ENCODE measurements at regions not wholly inside any gene's neighbourhood (a gene's known extent, or its start where the extent isn't known, plus 50 kb on each side); places are given as distances from the start of the nearest gene placed in this dataset.
"Not testable (repeated sequence)": the region's sequence is repeated elsewhere in the genome, so short reads cannot be mapped to it uniquely, and the experiment has no call there.

- no peak for DNase-seq
- H3K27ac Mint-ChIP-seq = no peak overlapping the region
- CTCF ChIA-PET = no interaction called here
- no peaks in the 10 kb centered on the region for H3K9me3 Mint-ChIP-seq
- no peaks in the 10 kb centered on the region for H3K36me3 Mint-ChIP-seq
- no peak overlapping the region for H3K4me3 Mint-ChIP-seq
- H3K4me1 Mint-ChIP-seq = no peaks in the 10 kb centered on the region
- no peaks in the 10 kb centered on the region for H3K27me3 Mint-ChIP-seq
These were observed 68.5 kb downstream of the CDC14C start for GRCh38 chr7:48992816-48993215.

DNA sequence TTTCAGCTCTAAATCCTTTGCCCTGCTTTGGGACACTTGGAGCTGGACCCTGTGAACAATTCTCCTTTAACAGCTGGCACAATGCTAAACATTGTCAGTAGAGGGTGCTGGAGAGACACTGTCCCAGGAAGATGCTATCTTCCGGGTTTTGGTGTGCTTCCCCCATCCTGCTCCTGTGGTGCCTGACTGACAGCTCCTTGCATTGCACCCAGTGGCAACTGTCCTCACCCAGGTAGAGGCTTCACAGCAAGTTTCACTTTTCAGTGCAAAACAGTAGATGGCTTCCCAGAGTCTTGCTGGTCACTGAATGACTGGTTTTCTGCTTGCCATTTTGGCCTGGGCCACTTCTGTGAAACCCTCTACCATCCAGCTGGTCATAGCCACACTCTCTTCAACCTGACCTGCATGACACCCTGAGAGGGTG, 77.3 kb downstream of the CDC14C start:
- Mint-ChIP-seq H3K4me1 (no peaks in the 10 kb centered on the region), H3K4me3 (no peak overlapping the region), H3K27me3 (no peaks in the 10 kb centered on the region), H3K36me3 (no peaks in the 10 kb centered on the region), H3K27ac (no peak overlapping the region), H3K9me3 (peaks cover 14% of the 10 kb centered on the region)
- CTCF ChIA-PET = interaction anchor here (1.0 to 1.4 kb wide), 3 partner anchors 15 to 1466 kb away, joined by 3 to 4 read pairs (median 4); no protein-coding TSS in a partner anchor
- DNase-seq = no peak

- H3K27ac Mint-ChIP-seq = no peak overlapping the region
- no peaks in the 10 kb centered on the region for H3K36me3 Mint-ChIP-seq
- no peaks in the 10 kb centered on the region for H3K27me3 Mint-ChIP-seq
- DNase-seq = no peak
- CTCF ChIA-PET = no interaction called here
- no peak overlapping the region for H3K4me3 Mint-ChIP-seq
- no peaks in the 10 kb centered on the region for H3K4me1 Mint-ChIP-seq
- H3K9me3 Mint-ChIP-seq = peaks cover 15% of the 10 kb centered on the region
These were observed 86.4 kb downstream of the CDC14C start for GRCh38 chr7:49010717-49011116.

DNA sequence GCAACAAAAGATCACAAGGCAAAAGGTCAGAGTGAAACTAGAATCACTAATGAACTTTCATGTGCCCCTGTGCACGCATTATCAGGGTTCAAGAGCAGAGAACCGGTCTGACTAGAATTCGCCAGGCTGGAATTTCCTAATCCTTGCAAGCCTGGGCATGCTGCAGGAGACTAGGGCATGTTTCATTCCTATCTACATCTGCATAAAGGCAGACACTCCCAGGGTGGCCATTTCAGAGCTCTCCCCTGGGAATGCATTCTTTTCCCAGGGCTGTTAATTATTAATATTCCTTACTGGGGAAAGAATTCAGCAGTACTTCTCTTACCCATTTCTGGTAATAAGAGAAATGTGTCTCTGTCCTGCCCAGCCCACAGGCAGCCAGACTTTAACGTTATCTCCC, 90.5 kb downstream of the CDC14C start:
- peaks cover 10% of the 10 kb centered on the region for H3K9me3 Mint-ChIP-seq
- H3K27ac Mint-ChIP-seq = no peak overlapping the region
- no peak overlapping the region for H3K4me3 Mint-ChIP-seq
- H3K4me1 Mint-ChIP-seq = no peaks in the 10 kb centered on the region
- no peaks in the 10 kb centered on the region for H3K27me3 Mint-ChIP-seq
- no peak for DNase-seq
- no peaks in the 10 kb centered on the region for H3K36me3 Mint-ChIP-seq
- CTCF ChIA-PET = no interaction called here

DNA sequence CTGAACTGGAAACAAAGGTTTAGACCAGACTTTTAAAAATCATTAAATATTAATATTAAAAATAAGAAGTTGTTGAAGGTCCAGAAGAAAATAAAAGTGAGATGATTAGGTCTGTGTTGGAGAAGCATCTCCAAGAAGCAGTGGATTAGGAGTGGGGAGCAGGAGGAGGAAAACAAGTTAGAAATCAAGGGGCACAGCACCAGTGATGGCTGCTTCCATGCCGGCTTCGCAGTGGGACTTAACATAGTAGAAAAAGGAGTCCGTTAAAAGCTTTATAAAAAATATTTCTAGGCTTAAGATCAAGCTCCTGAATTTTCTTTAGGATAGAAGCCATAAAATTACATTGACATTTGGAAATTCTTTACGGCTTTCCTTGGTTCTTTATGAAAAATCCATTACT, 95.8 kb downstream of the CDC14C start:
- CTCF ChIA-PET = no interaction called here
- Mint-ChIP-seq H3K27ac (no peak overlapping the region), H3K4me1 (no peaks in the 10 kb centered on the region), H3K36me3 (no peaks in the 10 kb centered on the region), H3K27me3 (no peaks in the 10 kb centered on the region), H3K4me3 (no peak overlapping the region), H3K9me3 (peaks cover 10% of the 10 kb centered on the region)
- DNase-seq = no peak

GRCh38 chr7:49022448-49022847, 98.1 kb downstream of the CDC14C start:
- CTCF ChIA-PET = no interaction called here
- Mint-ChIP-seq H3K36me3 (no peaks in the 10 kb centered on the region), H3K4me3 (no peak overlapping the region), H3K9me3 (peaks cover 3% of the 10 kb centered on the region), H3K27me3 (no peaks in the 10 kb centered on the region), H3K27ac (no peak overlapping the region), H3K4me1 (no peaks in the 10 kb centered on the region)
- DNase-seq = no peak

- Mint-ChIP-seq H3K36me3 (no peaks in the 10 kb centered on the region), H3K4me1 (no peaks in the 10 kb centered on the region), H3K27me3 (no peaks in the 10 kb centered on the region), H3K4me3 (no peak overlapping the region), H3K27ac (no peak overlapping the region), H3K9me3 (peaks cover 5% of the 10 kb centered on the region)
- no peak for DNase-seq
- CTCF ChIA-PET = no interaction called here
These were observed 99.3 kb downstream of the CDC14C start for GRCh38 chr7:49023345-49024328.

DNA sequence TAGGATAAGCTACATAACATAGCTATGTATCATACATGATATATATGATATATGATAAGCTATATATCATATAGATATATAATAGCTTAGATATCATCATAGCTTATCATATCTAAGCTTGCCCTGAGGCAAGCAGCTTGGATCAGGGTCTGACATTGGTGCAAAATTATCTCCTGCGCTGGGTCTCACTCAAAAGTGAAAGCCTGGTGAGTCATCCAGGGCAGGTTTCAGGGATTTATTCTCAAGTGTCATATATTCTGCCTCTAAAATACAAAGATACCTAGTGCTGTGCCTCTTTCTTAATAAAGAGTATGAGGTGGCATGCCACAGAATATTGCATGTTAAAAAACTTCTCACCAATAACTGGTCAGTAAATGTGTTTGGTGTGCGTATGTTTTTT, 105.9 kb downstream of the CDC14C start:
- H3K4me1 Mint-ChIP-seq = no peaks in the 10 kb centered on the region
- no peak overlapping the region for H3K27ac Mint-ChIP-seq
- CTCF ChIA-PET = no interaction called here
- H3K4me3 Mint-ChIP-seq = no peak overlapping the region
- H3K36me3 Mint-ChIP-seq = no peaks in the 10 kb centered on the region
- no peaks in the 10 kb centered on the region for H3K27me3 Mint-ChIP-seq
- DNase-seq = no peak
- H3K9me3 Mint-ChIP-seq = peaks cover 2% of the 10 kb centered on the region

- H3K4me1 Mint-ChIP-seq, CTCF ChIA-PET, H3K9me3 Mint-ChIP-seq, H3K4me3 Mint-ChIP-seq, H3K27ac Mint-ChIP-seq, DNase-seq, H3K36me3 Mint-ChIP-seq, H3K27me3 Mint-ChIP-seq: not testable (repeated sequence)
These were observed 108.8 kb downstream of the CDC14C start for GRCh38 chr7:49033140-49033539.

GRCh38 chr7:49037346-49038210, 113.2 kb downstream of the CDC14C start:
- H3K36me3 Mint-ChIP-seq = no peaks in the 10 kb centered on the region
- H3K4me3 Mint-ChIP-seq = no peak overlapping the region
- DNase-seq = no peak
- no peak overlapping the region for H3K27ac Mint-ChIP-seq
- H3K27me3 Mint-ChIP-seq = no peaks in the 10 kb centered on the region
- no peaks in the 10 kb centered on the region for H3K4me1 Mint-ChIP-seq
- H3K9me3 Mint-ChIP-seq = no peaks in the 10 kb centered on the region
- CTCF ChIA-PET = no interaction called here

DNA sequence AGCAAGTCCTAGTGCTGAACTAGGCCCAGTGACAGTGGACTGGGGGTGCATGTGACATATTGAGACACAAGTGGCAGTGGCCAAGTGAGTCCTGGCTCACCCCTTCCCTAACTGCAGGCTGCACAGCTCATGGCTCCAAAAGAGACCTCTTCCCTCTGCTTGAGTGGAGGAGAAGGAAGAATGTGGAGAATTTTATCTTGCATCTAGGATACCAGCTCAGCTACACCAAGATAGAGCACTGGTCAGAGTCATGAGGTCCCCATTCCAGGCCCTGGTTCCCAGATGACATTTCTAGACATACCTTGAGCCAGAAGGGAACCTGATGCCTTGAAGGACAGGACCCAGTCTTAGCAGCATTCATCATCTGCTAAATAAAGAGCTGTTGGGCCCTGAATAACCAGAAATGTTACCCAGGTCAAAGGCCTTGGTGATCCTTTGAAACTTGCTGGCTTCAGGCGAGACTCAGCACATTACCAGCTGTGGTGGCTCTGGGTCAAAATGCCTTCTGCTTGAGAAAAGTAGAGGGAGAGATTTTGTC, 114.5 kb downstream of the CDC14C start:
- Mint-ChIP-seq H3K4me1 (no peaks in the 10 kb centered on the region), H3K36me3 (no peaks in the 10 kb centered on the region), H3K9me3 (no peaks in the 10 kb centered on the region), H3K27ac (no peak overlapping the region), H3K4me3 (no peak overlapping the region), H3K27me3 (no peaks in the 10 kb centered on the region)
- DNase-seq = no peak
- CTCF ChIA-PET = no interaction called here

GRCh38 chr7:49060743-49061142, 136.4 kb downstream of the CDC14C start:
- no peak for DNase-seq
- Mint-ChIP-seq H3K36me3 (no peaks in the 10 kb centered on the region), H3K9me3 (no peaks in the 10 kb centered on the region), H3K4me1 (no peaks in the 10 kb centered on the region), H3K4me3 (no peak overlapping the region), H3K27me3 (no peaks in the 10 kb centered on the region), H3K27ac (no peak overlapping the region)
- CTCF ChIA-PET = no interaction called here

- H3K9me3 Mint-ChIP-seq = peaks cover 8% of the 10 kb centered on the region
- H3K27me3 Mint-ChIP-seq = no peaks in the 10 kb centered on the region
- no peak for DNase-seq
- H3K4me3 Mint-ChIP-seq = no peak overlapping the region
- CTCF ChIA-PET = no interaction called here
- H3K36me3 Mint-ChIP-seq = no peaks in the 10 kb centered on the region
- H3K27ac Mint-ChIP-seq = no peak overlapping the region
- H3K4me1 Mint-ChIP-seq = no peaks in the 10 kb centered on the region
These were observed 150.2 kb downstream of the CDC14C start for GRCh38 chr7:49074538-49074937.

GRCh38 chr7:49080896-49081475, 156.6 kb downstream of the CDC14C start:
- H3K4me3 Mint-ChIP-seq = no peak overlapping the region
- no peaks in the 10 kb centered on the region for H3K27me3 Mint-ChIP-seq
- CTCF ChIA-PET = no interaction called here
- peaks cover 13% of the 10 kb centered on the region for H3K9me3 Mint-ChIP-seq
- H3K4me1 Mint-ChIP-seq = no peaks in the 10 kb centered on the region
- no peak overlapping the region for H3K27ac Mint-ChIP-seq
- H3K36me3 Mint-ChIP-seq = no peaks in the 10 kb centered on the region
- DNase-seq = no peak

Data from activated naive CD4-positive, alpha-beta T cell treated with anti-CD3 and anti-CD28 coated beads, Interleukin-2, amount 10 ng/mL, durations not matched to agents 7 days and 5 days (primary cell).